NCI-H69 (cell line): ENCODE measurements at regions not wholly inside any gene's neighbourhood (a gene's known extent, or its start where the extent isn't known, plus 50 kb on each side); places are given as distances from the start of the nearest gene placed in this dataset.
A peak's percentile ranks its signal among the peaks of the same experiment; 100 is the strongest.

Source experiments
- DNase-seq: peaks from one replicate; lab custom pipeline; 2025; lab: John Stamatoyannopoulos, UW

- DNase-seq: peak; percentile 81
These were observed 54.5 kb upstream of the PLXNA2 start for GRCh38 chr1:208298593-208299269.

- peak; percentile 20 for DNase-seq
These were observed 56.0 kb upstream of the PLXNA2 start for GRCh38 chr1:208300084-208300770.

GRCh38 chr1:208302699-208303238 lies 58.6 kb upstream of the PLXNA2 start:
- DNase-seq: no peak

GRCh38 chr1:208303743-208304712 lies 59.8 kb upstream of the PLXNA2 start:
- peak; percentile 35 for DNase-seq

- DNase-seq: no peak
These were observed 64.0 kb upstream of the PLXNA2 start for GRCh38 chr1:208308221-208308620.

- DNase-seq: no peak
These were observed 65.6 kb upstream of the PLXNA2 start for GRCh38 chr1:208309771-208310170.

- DNase-seq: no peak
These were observed 68.5 kb upstream of the PLXNA2 start for GRCh38 chr1:208312706-208313105.

GRCh38 chr1:208314431-208314830 lies 70.2 kb upstream of the PLXNA2 start:
- no peak for DNase-seq

- DNase-seq: no peak
These were observed 74.1 kb upstream of the PLXNA2 start for GRCh38 chr1:208318150-208318734.

GRCh38 chr1:208324005-208324404 lies 79.8 kb upstream of the PLXNA2 start:
- DNase-seq: no peak

- peak; percentile 60 for DNase-seq
These were observed 81.8 kb upstream of the PLXNA2 start for GRCh38 chr1:208326033-208326432.

GRCh38 chr1:208329300-208329699 lies 85.1 kb upstream of the PLXNA2 start:
- DNase-seq: peak; percentile 33

- no peak for DNase-seq
These were observed 88.0 kb upstream of the PLXNA2 start for GRCh38 chr1:208332036-208332773.

GRCh38 chr1:208332774-208333126 lies 88.6 kb upstream of the PLXNA2 start:
- DNase-seq: no peak

- DNase-seq: peak; percentile 29
These were observed 89.5 kb upstream of the PLXNA2 start for GRCh38 chr1:208333676-208334075.

- peak; percentile 9 for DNase-seq
These were observed 91.4 kb upstream of the PLXNA2 start for GRCh38 chr1:208335371-208336136.

GRCh38 chr1:208336137-208336518 lies 91.9 kb upstream of the PLXNA2 start:
- DNase-seq: no peak

- no peak for DNase-seq
These were observed 95.7 kb upstream of the PLXNA2 start for GRCh38 chr1:208339911-208340310.

- no peak for DNase-seq
These were observed 99.0 kb upstream of the PLXNA2 start for GRCh38 chr1:208343226-208343625.

- DNase-seq: peak; percentile 77
These were observed 100.1 kb upstream of the PLXNA2 start for GRCh38 chr1:208344202-208344857.
